NCI-H2196 (cell line): ENCODE measurements at regions not wholly inside any gene's neighbourhood (a gene's known extent, or its start where the extent isn't known, plus 50 kb on each side); places are given as distances from the start of the nearest gene placed in this dataset.
"Not testable (repeated sequence)": the region's sequence is repeated elsewhere in the genome, so short reads cannot be mapped to it uniquely, and the experiment has no call there.

Source experiments
- DNase-seq: peaks from one replicate; lab custom pipeline; 2025; ENCODE audit not compliant: unreplicated experiment; lab: John Stamatoyannopoulos, UW

DNA sequence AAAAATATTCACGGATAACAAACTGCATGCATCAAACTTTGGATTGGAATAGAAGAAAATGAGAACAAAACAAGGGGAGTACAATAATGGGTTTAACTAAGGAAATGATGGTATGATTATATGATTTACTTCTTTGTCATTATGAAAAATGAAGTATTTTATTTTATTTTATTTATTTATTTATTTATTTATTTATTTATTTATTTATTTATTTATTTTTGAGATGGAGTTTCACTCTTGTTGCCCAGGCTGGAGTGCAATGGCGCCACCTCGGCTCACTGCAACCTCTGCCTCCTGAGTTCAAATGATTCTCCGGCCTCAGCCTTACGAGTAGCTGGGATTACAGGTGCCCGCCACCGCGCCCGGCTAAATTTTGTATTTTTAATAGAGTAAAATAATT lies 234.1 kb upstream of the SEMA3C start:
- DNase-seq: not testable (repeated sequence)

GRCh38 chr7:81150951-81151361 lies 232.1 kb upstream of the SEMA3C start:
- no peak for DNase-seq

- no peak for DNase-seq
These were observed 225.0 kb upstream of the SEMA3C start for GRCh38 chr7:81143856-81144255.

GRCh38 chr7:81141257-81142205 lies 222.7 kb upstream of the SEMA3C start:
- not testable (repeated sequence) for DNase-seq

DNA sequence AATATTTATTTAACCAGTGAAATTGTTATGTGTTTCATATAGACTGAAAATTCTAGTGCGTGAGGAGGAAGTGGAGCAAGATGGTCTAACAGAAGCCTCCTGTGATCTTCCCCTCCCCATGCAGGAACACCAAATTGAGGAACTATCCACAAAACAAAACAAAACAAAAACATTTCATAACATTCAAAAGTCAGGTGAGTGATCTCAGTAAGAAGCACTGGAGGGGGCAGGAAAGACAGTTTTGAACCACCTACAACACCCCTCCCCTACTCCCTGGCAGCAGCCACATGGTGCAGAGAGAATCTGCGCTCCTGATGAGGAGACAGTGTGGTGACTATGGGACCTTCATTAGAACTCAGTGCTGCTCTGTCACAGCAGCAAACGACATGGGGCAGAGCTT lies 221.9 kb upstream of the SEMA3C start:
- no peak for DNase-seq

DNA sequence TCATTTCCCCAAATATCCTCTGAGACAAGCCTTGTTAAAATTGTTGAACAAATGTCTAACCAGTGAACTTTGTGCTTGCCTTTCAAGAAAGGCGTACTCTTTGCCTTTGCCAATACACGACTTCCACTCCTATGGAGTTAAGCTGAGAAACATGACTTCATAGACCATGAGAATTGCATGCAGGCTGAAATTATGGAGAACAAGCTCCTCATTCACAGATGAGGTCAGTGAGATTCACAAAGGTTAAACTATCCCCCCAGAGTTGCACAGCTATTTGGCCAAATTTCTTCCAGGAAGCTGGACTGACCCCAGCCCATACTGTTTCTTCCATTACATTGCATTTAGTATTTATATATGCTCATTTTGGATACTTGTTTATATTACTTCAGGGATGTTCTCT lies 221.4 kb upstream of the SEMA3C start:
- no peak for DNase-seq

DNA sequence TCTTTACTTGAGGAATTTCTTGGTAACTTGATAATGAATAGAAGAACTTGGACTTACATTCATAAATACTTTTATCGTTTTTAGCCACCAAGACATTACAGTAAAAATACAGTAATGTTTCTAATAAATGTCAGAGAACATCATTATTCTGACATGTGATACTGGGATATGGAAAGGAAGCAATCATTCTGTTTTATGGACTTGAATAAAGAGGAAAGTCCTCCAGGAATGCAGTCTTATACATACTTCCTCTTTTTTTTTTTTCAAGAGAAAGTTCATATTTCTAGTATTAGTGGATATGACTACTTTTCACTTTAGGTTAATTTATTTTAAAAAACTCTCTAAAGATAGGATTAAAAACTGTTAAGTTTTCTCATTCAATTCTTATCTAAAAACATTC lies 220.0 kb upstream of the SEMA3C start:
- DNase-seq: no peak

DNA sequence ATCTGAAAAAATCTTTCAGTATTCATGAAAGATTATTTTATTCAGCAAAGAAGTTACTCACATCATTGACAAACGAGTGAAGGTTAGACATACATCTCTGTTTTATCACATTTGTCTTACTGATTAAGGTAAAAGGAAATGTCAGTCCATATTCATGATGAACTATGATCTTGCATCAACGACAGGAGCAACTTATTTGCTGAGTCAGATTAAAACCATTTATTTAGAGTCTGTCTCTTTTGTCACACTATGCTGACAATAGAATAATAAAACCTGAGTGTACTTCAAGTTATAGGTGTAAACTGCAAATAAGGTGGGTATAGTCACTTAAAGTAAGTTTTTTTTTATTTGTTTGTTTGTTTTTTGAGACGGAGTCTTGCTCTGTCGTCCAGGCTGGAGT lies 216.5 kb upstream of the SEMA3C start:
- no peak for DNase-seq

- DNase-seq: no peak
These were observed 209.2 kb upstream of the SEMA3C start for GRCh38 chr7:81128011-81128410.

DNA sequence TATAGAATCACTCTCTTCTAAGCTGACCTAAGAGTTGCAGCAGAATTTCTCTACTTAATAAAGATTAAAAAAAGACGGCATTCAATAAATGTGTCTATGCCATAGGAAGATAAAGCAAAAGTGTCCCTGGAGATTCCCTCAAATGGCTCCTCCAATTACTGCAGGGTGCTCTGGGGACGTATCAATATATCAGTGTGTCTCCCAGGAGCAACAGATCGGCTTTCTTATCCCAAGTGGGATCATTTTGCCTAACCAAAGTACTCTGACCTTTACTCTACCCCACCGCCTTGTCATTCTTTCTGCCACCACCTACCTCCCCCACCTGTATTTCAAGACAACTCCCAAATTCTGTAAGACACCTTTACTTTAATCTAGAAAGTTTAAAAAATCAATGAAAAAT lies 202.0 kb upstream of the SEMA3C start:
- DNase-seq: no peak

DNA sequence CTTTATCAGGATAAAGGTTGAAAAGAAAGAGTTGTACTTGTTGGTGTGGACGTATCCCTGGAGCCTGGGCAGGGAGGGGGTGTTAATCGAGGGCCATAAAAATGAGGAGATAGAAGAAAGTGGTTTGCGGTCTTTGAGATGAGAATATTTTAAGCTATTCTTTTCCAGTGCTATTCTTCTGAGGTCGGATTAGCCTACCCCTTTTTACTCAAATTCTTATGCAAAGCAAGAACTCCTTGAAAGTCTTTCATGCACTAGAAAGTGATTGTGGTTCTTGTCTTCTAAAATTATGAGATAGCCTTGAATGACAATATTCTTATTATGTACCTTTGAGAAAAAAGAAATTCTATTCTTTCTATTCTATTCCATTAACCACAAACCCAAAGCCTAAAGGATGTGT lies 201.3 kb upstream of the SEMA3C start:
- no peak for DNase-seq

GRCh38 chr7:81114633-81115032 lies 195.8 kb upstream of the SEMA3C start:
- no peak for DNase-seq

- no peak for DNase-seq
These were observed 193.9 kb upstream of the SEMA3C start for GRCh38 chr7:81112731-81113130.

DNA sequence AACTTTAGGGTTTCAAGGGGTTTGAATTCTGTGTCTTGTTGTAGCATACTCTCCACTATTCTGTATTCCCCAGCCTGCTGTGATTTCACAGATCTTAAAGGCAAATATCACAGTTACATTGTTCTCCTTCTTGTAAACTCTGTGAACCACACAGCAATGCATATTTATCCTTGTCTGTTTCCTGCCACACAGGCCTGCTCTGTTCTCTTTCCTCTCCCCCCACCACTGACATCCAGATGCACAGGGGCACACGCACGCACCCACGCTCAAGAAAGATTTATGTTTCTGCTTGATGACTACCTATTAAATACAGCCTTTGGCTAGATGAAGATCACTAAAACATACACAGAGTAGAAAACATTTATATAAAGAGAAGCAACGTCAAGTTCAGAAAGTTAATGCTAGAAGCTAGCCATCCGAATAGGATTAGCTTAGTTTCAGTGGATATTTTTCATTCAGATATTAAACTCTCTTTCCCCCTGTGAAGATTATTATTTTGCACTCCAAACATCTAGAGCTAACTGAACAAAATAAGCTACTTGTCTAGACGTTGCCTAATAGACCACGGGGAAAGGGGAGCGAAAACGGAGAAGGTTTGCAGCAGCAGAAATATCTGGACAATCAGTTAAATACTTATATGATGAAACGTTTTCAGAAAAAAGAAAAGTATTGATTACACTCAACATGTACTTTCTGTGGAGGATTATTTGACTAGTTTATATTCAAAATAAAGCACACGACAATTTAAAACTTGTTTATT lies 193.1 kb upstream of the SEMA3C start:
- DNase-seq: no peak

DNA sequence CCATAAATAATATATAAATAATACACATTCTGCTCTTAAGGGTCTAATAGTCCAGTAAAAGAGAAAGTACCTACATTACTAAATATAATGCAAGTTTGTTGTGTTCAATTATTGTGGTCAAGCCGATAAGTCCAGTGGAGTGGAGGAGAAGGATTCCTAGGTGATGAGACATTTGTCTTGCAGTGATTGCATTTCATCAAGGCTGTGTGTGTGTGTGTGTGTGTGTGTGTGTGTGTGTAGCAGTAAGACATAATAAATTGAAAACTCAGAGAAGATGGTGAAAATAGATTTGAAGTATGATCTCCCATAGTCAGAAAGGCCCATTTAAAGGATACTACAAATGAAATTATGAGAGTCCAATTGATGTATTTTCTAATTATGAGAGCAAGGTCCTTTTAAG lies 192.5 kb upstream of the SEMA3C start:
- no peak for DNase-seq

- no peak for DNase-seq
These were observed 191.8 kb upstream of the SEMA3C start for GRCh38 chr7:81110673-81111072.

GRCh38 chr7:81098213-81098612 lies 179.4 kb upstream of the SEMA3C start:
- DNase-seq: no peak

DNA sequence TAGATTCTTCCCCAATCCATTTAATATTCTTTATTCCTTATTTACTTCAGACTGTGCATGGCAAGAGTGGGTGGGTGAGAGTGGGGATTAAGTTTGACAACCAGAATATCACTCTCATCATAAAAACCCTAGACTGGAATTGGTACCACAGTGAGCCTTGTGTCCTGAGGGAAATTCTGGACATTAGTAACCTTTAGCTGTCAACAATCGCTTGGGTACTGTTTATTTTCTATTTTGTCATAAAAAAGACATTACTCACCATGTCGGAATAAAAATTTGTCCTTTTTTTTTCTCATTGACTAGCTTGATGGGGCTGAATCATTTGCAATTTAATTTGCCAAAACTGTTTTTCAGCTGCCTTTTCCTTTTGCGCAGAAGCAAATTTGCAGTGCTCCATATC lies 176.1 kb upstream of the SEMA3C start:
- no peak for DNase-seq

GRCh38 chr7:81081616-81082015 lies 162.8 kb upstream of the SEMA3C start:
- no peak for DNase-seq

DNA sequence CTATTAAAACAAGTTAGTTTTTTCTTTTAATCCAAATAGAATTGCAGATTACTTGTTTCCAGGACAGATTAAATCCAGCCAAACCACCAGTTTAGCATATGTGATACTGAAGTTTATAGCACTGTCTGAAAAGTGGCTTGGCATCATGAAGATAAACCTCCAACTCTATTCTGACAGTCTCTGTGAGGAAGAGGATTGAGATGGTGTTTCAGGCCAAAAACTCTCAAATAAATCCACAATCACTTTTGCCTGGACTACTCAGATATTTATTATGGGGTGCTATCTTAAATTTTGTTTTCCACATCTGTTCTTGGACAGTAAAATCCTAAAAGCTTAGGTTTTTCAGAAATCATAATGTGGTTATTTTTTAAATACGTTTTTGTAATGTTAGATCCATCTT lies 161.7 kb upstream of the SEMA3C start:
- DNase-seq: no peak

- DNase-seq: no peak
These were observed 160.9 kb upstream of the SEMA3C start for GRCh38 chr7:81079746-81080145.

GRCh38 chr7:81075150-81075549 lies 156.3 kb upstream of the SEMA3C start:
- DNase-seq: no peak
